GM19239 (cell line): ENCODE measurements at regions not wholly inside any gene's neighbourhood (a gene's known extent, or its start where the extent isn't known, plus 50 kb on each side); places are given as distances from the start of the nearest gene placed in this dataset.

ENCODE experiments used
- DNase-seq: peaks from one replicate; pipeline ENCODE4 v3.0.0; 2011; ENCODE audit warnings: low spot score; ENCODE audit not compliant: insufficient read length
- FAIRE-seq: peaks from 2 replicates; lab custom pipeline; 2011; peaks lifted over from hg19 to GRCh38; lab: Jason Lieb, UNC

DNA sequence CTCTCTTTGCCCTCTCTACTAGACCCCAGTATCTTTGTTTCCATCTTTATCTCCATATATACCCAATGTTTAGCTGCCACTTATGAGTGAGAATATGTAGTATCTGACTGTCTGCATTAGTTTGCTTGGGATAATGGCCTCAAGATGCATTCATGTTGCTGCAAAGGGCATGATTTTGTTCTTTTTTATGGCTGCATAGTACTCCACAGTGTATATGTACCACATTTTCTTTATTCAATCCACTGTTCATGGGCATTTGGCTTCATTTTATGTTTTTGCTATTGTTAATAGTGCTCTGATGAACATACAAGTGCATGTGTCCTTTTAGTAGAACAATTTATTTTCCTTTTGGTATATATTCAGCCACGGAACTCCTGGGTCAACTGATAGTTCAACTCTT, 671.5 kb upstream of the GRM7 start:
- DNase-seq (no peak), FAIRE-seq (no peak)

DNA sequence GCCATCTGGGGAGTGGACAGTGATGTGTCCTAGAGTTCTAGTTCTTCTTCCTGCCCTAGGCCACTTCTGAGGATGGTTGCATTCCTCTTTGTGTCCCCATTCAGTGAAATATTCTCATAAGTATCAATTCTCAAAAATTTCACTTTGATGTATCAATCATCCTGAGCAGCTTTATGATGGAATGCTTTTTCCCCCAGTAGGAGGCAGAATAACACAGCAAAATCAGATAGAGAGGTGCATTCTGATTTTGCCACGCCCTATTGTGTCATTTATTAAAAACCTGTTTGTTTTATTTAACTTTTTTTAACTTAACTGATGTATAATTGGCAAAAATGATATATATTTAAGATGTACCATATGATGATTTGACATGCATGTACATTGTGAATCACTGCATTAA, 656.0 kb upstream of the GRM7 start:
- no peak for DNase-seq
- FAIRE-seq = no peak

DNA sequence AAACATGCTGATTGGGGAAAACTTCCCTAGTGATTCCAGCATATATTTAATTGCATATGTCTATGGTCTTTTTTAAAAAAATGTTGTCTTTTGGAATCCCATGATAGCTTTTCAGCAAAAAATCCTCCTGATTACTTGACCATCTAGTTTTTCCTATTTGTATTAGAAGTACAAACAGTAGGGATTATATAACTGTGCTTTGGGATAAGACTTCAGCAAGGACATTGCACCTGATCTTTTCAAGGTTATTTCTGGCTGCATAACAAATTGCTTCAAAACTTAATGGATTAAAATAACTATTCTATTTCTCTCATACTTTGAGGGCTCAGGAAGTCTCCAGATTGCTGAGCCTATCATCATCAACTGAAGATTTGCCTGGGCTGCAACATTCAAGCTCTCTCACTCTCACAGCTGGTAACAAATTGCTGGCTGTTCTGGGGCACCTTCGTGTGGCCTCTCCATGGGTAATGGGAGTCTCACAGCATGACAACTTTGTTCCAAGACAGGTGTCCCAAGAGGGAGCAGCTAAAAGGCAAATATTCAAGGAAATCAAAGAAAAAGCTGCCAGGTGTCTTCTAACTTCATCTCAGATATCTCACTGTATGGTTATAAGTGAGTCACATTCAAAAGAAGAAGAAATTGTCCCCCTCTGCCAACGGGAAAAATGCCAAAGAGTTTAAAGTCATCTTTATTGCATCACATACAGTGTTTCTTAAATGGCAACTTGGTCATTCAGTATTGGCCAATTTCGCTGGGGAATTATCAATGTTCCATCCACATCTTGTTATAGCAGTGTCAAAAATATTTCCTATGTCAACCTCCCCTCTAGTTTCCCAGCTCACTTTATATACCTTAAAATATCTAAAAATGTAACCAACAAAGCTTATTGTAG, 644.5 kb upstream of the GRM7 start:
- FAIRE-seq = no peak
- DNase-seq = no peak

DNA sequence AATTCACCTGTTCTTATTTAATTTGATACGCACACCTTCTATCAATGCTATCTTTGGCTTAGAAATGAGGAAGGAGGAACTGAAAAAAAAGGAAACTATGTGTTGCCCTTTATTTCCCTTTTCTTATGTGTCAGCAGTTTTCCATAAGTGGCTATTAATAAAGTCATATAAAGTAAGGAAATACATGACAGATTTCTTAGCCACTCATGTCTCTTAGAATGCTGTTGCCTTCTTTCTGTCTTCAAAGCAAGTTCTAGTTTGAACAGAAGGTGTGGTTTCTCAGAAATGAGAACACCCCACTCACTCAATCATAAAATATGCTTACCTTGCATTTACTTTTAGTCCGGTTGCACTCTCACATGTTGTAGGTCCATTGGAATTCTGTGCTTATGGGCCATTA, 640.5 kb upstream of the GRM7 start:
- no peak for DNase-seq
- no peak for FAIRE-seq

DNA sequence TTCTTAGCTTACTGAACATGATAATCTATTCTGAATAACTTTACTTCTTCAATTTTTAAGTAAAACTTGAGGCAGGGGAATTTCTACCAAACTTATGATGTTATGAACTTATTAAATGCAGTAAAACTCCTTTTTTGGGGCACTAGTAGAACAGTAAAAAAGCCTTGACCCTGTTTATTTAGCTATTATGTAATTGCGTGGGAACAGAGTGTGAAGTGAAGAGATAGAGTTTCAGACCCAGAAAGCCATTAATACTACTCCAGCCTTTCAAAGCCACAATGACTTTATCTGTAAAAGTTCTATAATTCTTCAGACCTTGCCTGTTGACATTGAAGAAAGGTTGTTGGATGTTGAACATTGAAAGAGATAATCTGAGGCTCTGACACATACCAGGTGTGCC, 638.8 kb upstream of the GRM7 start:
- DNase-seq (no peak), FAIRE-seq (no peak)

DNA sequence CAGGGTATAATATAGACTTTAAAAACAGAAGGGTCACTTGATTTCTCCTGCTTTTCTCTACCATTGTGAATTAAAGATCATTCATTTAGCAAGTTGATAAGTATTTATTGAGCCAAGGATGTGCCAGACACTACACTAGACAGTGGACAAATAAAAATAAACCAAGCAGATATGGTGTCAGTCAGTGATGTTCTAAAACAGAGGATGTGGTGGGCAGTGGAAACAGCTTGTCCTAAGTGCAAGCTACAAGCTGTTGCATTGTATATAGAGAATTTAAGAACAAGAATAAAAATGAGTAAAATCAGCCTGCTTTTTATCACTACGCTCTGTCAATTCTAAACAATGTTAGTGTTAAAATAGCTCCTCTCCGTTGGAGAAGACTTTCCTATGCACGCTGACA, 637.3 kb upstream of the GRM7 start:
- DNase-seq (no peak), FAIRE-seq (no peak)

DNA sequence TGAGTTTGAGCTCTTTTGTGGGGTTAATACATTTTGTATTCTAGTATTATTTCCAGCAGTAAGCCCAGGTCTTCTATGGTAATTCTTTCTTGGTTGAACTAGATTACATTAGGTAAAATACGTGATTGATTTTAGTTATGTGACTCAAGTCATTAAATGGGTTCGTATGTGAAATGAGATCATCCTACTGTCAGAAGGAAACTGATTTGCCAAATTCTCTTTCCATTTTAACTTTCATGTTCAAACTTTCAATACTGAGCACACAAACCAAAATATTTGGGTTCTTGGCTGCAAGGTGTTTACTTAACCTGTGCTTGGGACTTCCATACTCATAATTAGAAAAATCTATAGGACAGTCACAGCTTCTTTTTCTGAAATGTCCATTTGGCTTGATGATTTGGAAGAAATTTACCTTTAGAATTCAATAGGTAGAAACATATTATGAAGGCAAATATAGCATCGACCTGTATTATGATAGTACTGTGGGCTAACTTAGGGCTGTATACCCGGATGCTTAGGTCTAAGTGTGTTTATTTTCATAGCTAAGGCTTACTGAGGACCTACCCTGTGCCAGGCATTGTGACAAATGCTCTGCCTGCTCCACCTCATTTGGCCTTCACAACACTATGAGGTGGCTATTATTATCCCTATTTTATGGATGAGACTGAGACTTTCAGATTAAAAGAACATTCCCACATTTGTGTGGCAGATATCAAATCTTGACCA, 631.8 kb upstream of the GRM7 start:
- DNase-seq = no peak
- FAIRE-seq = no peak

DNA sequence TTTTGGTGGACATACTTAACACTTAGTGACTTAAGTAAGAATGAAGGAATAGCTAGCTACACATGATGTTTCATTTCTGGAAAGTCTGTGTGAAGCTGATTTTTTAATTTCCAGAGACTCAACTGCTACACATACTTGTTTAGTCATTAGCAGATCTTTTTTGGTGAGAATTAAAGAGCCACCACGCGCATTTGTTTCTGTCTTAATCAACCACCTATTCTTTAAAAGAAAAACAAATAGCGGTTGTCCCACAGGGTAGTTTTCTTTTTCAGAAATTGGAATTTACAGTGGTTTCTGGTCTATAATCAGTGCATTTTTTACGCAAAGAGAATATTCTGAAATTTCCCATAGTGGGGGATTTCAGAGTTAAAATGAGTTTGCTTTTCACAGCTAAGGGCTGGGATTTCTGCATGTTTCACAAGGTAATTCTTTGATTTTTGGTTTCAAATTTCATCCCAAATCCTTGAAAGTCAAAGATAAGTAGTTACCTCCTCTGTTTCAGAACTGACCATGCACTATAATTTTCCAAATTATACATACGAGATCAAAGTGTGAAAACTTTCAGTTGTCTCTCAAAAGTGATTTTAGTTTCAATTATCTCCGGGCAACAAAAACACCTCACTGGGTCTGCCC, 631.0 kb upstream of the GRM7 start:
- FAIRE-seq (no peak), DNase-seq (no peak)

DNA sequence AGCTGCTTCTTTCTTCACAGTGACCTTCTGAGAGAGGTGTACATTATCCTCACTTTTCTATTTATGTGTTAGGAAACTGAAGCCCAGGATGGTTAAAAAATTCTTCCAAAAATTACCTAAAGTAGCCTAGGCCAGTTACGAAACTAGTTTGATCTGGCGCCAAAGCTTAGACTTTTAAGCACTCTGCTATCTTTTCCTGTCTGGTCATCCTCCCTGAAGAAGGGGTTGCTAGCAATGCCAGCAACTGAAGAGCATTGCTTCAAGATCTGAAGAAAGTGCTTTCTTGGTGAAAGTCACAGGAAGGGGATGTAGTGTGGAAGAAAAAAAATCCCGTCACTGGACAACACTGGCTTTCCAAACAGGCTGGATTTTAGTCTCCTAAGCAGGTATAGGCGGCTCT, 618.8 kb upstream of the GRM7 start:
- DNase-seq (no peak), FAIRE-seq (no peak)

DNA sequence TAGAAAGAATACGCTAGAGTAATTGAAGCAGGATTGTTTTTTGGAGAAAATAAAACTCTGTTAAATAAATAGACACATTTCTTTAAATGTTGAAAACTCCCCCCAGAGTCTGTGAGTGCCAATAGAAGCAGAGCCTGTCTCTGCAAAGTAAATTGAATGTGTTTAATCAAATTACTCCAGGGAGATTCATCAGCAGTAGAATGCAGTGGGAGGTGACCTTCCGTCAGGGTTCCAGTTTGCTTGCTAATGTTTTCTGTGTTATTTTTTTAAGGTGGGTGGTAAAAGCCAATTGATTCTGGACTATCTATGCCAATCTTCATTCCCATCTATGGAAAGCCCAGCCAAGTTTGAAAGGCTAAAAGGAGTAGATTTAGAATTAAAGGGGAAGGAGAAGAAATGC, 612.4 kb upstream of the GRM7 start:
- FAIRE-seq = no peak

DNA sequence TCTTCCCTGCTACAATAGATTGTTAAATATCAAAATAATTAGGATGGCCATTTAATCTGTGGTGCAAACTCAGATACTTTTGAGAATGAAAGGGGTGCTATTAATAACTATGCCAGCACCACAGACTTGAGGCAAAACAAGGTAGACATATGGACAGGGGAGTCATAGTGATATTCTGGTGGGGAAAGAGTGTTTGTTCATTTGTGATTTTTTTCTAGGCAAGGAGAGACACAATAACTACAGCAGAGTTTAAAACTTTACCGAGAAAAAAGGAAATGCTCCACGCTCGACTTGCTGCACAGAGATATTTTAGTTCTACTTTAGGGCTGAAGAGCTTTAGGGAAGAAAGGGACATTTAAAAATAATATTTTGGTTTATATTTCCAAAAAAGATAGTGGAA, 611.2 kb upstream of the GRM7 start:
- FAIRE-seq = peak; percentile 73

More for the DNA sequence above, 612.4 kb upstream of the GRM7 start:
- DNase-seq = no peak

DNA sequence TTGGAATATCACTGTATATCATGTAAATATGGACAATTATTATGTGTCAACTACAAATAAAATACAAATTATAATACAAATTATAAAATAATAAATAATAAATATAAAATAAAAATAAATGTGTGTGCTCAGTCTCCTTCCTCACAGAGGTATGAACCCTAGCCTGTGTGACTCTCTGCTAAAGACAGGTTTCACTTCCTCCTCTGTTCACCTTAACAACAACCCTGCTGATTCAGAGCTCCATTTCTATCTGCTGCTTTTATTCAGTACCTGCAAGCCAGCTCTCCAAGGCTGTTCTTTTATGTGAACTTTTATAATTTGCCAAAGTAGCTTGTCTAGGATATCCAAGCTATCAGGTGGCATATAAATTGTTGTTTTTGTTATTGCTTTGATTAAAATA, 610.7 kb upstream of the GRM7 start:
- DNase-seq (peak; percentile 18), FAIRE-seq (no peak)

More for the DNA sequence above, 611.2 kb upstream of the GRM7 start:
- no peak for DNase-seq

DNA sequence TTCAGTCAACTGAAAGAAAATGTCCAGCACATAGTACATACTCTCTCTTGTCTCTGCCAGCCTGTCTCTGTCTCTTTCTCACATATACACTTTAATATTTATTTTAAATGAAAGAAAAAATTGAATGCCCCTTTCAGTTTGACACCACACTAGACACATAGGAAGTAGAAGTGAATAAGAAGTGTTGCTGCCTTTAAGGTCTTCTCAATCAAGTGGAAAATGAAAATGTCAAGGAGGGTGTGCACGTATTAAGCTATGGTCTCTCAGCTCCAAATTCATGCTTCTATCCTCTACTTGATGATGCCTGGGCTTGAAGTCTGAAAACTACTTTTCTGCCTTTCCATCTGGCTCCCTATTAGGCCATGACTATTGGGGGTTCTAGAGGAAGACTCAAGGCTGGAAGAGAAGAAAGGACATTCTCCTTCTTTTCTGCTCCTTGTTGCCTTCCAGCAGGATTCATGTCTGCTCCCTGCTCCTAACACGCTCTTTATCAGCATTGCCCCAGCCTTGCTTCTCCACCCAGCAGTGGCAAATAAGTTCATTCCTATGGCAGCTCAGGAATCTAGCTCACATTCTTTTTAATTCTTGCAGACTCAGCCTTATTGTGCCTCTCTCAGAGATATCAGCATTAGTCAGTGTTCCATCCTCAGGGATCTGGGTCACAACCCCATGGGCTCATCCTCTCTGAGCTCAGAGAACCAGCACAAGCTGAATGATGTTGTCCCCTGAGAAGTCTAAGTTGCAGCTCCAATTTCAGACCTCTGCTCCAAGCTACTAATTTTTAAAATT, 609.1 kb upstream of the GRM7 start:
- FAIRE-seq = peak; percentile 31

DNA sequence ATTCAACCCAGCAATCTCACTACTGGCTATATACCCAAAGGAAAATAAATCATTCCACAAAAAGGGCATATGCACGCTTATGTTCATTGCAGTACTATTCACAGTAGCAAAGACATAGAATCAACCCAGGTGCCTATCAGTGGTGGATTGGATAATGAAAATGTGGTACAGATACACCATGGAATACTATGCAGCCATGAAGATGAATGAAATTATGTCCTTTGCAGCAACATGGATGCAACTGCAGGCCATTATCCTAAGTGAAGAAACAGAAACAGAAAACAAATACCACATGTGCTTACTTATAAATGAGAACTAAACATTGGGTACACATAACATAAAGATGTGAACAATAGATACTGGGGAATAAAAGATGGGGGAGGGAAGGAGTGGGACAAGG, 606.4 kb upstream of the GRM7 start:
- no peak for DNase-seq
- FAIRE-seq = no peak

More for the DNA sequence above, 609.1 kb upstream of the GRM7 start:
- DNase-seq = no peak

DNA sequence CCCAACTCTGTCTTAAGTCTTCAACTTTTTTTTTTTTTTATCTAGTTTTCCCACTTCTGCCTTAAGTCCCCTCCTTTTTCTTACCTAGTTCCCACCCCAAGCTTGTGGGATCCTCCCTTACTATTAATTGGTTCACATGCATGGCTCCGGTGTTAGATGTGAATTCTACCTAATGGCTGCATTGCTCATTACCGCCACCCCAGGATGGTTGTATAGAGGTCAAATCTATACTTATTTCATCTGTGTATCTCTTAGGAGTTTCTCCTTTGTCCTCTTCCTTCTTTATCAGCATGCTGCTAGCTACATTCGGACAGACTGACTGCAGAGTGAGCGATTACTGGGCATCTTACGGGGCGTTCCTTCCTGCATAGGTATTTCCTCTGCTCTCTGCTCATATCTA, 605.7 kb upstream of the GRM7 start:
- no peak for DNase-seq
- no peak for FAIRE-seq

DNA sequence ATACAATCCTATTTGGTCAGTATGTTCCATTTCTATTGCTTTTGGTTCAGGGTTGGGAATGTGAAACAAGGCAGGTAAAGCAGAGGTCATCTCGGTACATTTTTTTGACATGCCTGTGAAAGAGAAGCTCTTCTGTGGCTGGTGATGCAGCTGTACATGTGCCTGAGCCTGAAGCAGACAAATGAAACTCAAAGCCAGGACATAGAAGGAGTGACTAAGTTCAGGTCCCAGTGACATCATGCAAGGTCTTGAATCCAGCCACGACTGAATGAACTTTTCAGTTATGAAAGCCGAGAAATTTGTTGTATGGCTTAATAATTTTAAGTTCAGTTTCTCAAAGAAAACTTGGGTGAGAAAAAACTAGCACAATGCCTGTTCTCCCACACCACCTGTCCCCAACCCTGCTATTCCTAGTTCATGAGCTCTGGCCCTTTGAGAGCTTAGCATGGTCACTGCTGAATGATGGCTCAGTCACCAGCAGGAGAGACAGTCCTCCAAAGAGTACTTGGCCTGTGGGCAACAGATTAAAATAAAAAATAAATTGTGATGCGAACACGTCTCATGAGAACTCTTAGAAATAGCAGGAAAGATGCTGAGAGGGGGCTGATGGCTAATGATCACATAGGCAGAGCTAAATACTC, 600.2 kb upstream of the GRM7 start:
- DNase-seq (no peak), FAIRE-seq (no peak)

DNA sequence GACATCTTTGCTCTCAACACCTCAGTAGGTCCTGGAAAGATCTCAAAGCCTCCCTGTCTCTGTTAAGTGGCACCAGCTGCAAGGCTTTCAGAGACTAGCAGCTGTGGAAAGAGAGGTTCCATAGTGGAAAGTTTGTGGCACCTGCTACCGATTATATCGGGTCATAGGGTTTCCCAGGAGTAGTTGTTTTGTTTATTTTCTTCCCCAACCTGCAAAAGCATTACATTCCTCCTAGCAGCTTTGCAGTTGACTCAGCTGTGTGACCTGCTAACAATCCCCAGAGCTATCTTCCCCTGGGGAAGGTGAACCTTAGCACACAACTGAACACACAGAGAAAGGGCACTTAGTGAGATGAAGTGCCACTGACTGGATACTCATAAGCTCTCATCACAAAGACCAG, 598.9 kb upstream of the GRM7 start:
- FAIRE-seq = no peak

DNA sequence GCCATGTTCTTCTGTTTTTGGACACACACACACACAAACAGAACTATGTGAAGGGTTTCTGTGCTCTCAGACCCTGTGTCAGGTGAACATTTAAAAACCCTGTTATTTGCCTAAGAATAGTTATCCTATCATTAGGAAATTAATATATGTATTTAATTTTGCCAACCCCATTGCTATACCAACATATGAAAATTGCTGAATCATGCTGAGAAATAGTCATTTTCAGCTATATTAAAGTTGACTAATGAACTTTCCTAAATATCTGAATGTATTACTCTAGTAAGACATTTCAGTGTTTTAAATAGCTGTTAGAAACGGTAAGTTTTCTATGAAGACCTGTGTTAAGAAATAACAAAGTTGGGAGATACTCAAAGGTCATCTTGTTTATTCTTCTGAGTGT, 596.9 kb upstream of the GRM7 start:
- no peak for FAIRE-seq

More for the DNA sequence above, 598.9 kb upstream of the GRM7 start:
- DNase-seq = no peak

DNA sequence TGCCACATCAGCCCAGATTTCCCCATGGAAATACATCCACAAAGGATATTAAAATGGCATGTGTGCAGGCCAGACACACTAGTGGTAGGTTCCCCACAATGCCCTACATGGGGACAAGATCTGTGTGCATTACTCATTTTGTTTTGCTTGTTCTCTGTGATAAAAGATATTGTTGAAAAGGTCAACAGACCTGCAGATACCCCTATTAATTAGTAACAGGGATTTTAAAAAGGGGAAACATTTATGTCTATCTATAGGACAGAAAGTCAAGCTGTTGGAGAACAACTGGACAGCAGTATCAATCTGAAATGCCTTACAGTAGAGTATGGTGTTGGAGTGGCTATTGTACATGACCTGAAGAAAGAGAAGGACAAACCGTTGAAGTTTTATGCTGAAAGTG, 596.0 kb upstream of the GRM7 start:
- DNase-seq (no peak), FAIRE-seq (no peak)

More for the DNA sequence above, 596.9 kb upstream of the GRM7 start:
- no peak for DNase-seq

DNA sequence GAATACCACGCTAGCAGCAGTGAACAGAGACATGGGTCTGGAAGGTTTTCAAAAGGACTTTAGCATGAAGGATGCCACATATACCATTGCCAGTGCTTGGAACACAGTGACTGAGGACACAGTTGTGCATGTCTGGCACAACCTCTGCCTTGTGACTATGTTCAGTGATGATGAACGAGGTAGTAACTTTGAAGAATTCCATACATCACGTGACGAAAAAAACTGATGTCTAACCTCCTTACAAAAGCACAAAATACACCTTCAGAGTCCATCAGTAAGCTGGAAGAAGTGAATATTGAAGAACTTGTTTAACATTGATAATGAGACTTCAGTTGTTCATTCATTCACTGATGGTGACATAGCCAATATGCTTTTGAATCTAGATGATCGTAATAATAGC, 594.8 kb upstream of the GRM7 start:
- DNase-seq (no peak), FAIRE-seq (no peak)
